Erythroblast (primary cell): ENCODE measurements at regions not wholly inside any gene's neighbourhood (a gene's known extent, or its start where the extent isn't known, plus 50 kb on each side); places are given as distances from the start of the nearest gene placed in this dataset.

Experiments
- GATA1 ChIP-seq: IDR thresholded peaks from 2 replicates; pipeline ENCODE4 v1.6.1; 2011; ENCODE audit warnings: low read depth, mild to moderate bottlenecking, control low read depth, low read length, moderate library complexity
- POLR2A ChIP-seq: IDR thresholded peaks from 2 replicates; pipeline ENCODE4 v1.6.1; 2011; ENCODE audit warnings: mild to moderate bottlenecking, low read length

DNA sequence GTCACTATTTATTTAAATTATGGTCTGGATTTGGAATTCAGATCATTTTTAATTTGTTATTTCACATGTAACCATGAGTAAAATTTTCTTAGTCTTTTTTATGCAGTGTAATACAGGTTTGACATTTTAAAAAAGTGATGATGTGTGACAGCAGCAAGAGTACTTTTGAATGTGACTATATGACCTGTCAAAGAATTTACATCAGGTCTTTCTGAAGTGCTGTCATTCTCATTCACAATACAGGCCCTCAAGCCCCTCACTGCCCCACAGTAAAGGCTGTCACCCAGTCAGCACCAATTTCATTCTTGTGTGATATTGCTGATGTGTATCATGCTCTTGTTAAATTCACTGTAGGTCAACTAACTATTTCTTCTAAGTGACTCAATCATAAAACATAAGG, 364.2 kb downstream of the NUP35 start:
- TF ChIP-seq POLR2A, result no peak
- TF ChIP-seq GATA1, result no peak
